Esophagus mucosa (tissue), 1 donor: ENCODE measurements at regions not wholly inside any gene's neighbourhood (a gene's known extent, or its start where the extent isn't known, plus 50 kb on each side); places are given as distances from the start of the nearest gene placed in this dataset.

Source experiments
- ATAC-seq: fragments of 200-7000 bp; cut with Tn5 transposase; one replicate; pipeline ENCODE4 v1.9.1; 2020
- donor health status: DM: yes; HTN: yes; CAD: no.

GRCh38 chr15:38176691-38177090 lies 75.9 kb upstream of the SPRED1 start:
- no peak for ATAC-seq

GRCh38 chr15:38182900-38183299 lies 69.7 kb upstream of the SPRED1 start:
- no peak for ATAC-seq

- ATAC-seq: no peak
These were observed 66.1 kb upstream of the SPRED1 start for GRCh38 chr15:38186507-38186906.

GRCh38 chr15:38187630-38188313 lies 64.9 kb upstream of the SPRED1 start:
- no peak for ATAC-seq

GRCh38 chr15:38189671-38190295 lies 62.9 kb upstream of the SPRED1 start:
- no peak for ATAC-seq

GRCh38 chr15:38190501-38190900 lies 62.1 kb upstream of the SPRED1 start:
- no peak for ATAC-seq

- no peak for ATAC-seq
These were observed 60.1 kb upstream of the SPRED1 start for GRCh38 chr15:38192496-38192895.

- ATAC-seq: no peak
These were observed 59.1 kb upstream of the SPRED1 start for GRCh38 chr15:38193496-38193895.

GRCh38 chr15:38195191-38195901 lies 57.3 kb upstream of the SPRED1 start:
- no peak for ATAC-seq

GRCh38 chr15:38196076-38196475 lies 56.6 kb upstream of the SPRED1 start:
- no peak for ATAC-seq

- no peak for ATAC-seq
These were observed 55.1 kb upstream of the SPRED1 start for GRCh38 chr15:38197553-38197952.

GRCh38 chr15:38201714-38202113 lies 50.9 kb upstream of the SPRED1 start:
- ATAC-seq: no peak

GRCh38 chr15:38202361-38202760 lies 50.3 kb upstream of the SPRED1 start:
- ATAC-seq: no peak
